Neuronal stem cell (in vitro differentiated cells): ENCODE measurements at regions not wholly inside any gene's neighbourhood (a gene's known extent, or its start where the extent isn't known, plus 50 kb on each side); places are given as distances from the start of the nearest gene placed in this dataset.
A peak's percentile ranks its signal among the peaks of the same experiment; 100 is the strongest.

ENCODE experiments used
- DNase-seq: peaks from one replicate; pipeline ENCODE4 v3.0.0-alpha.2; 2013; ENCODE audit warnings: low spot score
- H2AFZ ChIP-seq: one replicate; pipeline ENCODE4 v1.6.1; 2013; ENCODE audit warnings: mild to moderate bottlenecking, low read length, inconsistent platforms
- H2AK5ac ChIP-seq: 2 replicates; pipeline ENCODE4 v1.6.1; 2013; ENCODE audit warnings: low read depth, mild to moderate bottlenecking, inconsistent platforms, low read length, moderate library complexity, mixed read lengths
- H2BK120ac ChIP-seq: 2 replicates; pipeline ENCODE4 v1.6.1; 2013; ENCODE audit warnings: low read depth, mild to moderate bottlenecking, inconsistent platforms, low read length, moderate library complexity, mixed read lengths
- H2BK12ac ChIP-seq: one replicate; pipeline ENCODE4 v1.6.1; 2013; ENCODE audit warnings: low read length, inconsistent platforms
- H2BK15ac ChIP-seq: 2 replicates; pipeline ENCODE4 v1.6.1; 2013; ENCODE audit warnings: mild to moderate bottlenecking, low read length, inconsistent platforms, mixed read lengths
- H2BK5ac ChIP-seq: one replicate; pipeline ENCODE4 v1.6.1; 2013; ENCODE audit warnings: inconsistent platforms, mild to moderate bottlenecking, low read length, moderate library complexity
- H3K14ac ChIP-seq: one replicate; pipeline ENCODE4 v1.6.1; 2013; ENCODE audit warnings: low read length, inconsistent platforms
- H3K18ac ChIP-seq: 2 replicates; pipeline ENCODE4 v1.6.1; 2013; ENCODE audit warnings: low read length, inconsistent platforms
- H3K23ac ChIP-seq: 2 replicates; pipeline ENCODE4 v1.6.1; 2013; ENCODE audit warnings: low read depth, mild to moderate bottlenecking, mixed read lengths, low read length, inconsistent platforms; ENCODE audit not compliant: poor library complexity
- H3K27ac ChIP-seq: replicated peaks from 3 replicates; pipeline ENCODE4 v1.5.1; 2013; ENCODE audit warnings: low read length, inconsistent platforms
- H3K27me3 ChIP-seq, 3 experiments: 2 replicates each; pipeline ENCODE4 v1.6.1; 2013; ENCODE audit warnings: low read length in 3 of 3, mild to moderate bottlenecking in 2 of 3, inconsistent platforms in 1 of 3, low read depth in 1 of 3, mixed read lengths in 1 of 3, moderate library complexity in 1 of 3; ENCODE audit not compliant: control insufficient read depth in 3 of 3, insufficient read depth in 3 of 3
- H3K36me3 ChIP-seq, 2 donors: replicated peaks in 1 of 2; 2 replicates each; pipeline ENCODE4 v1.6.1; 2013; ENCODE audit warnings: low read length in 2 of 2; ENCODE audit not compliant: control insufficient read depth in 2 of 2, insufficient read depth in 2 of 2
- H3K4ac ChIP-seq: 2 replicates; pipeline ENCODE4 v1.6.1; 2013; ENCODE audit warnings: inconsistent platforms, mild to moderate bottlenecking, low read length, moderate library complexity
- H3K4me1 ChIP-seq, 2 donors: 1 replicate in 1 of 2; 2 replicates in 1 of 2; pipeline ENCODE4 v1.6.1; 2013; ENCODE audit warnings: low read length in 2 of 2, low read depth in 1 of 2; ENCODE audit not compliant: control insufficient read depth in 2 of 2, insufficient read depth in 1 of 2
- H3K4me2 ChIP-seq: one replicate; pipeline ENCODE4 v1.6.1; 2013; ENCODE audit warnings: mild to moderate bottlenecking, low read length, inconsistent platforms; ENCODE audit not compliant: insufficient read depth, poor library complexity, severe bottlenecking
- H3K4me3 ChIP-seq, 2 donors: 2 replicates each; pipeline ENCODE4 v1.5.1; 2013; ENCODE audit warnings: low read length in 2 of 2, mild to moderate bottlenecking in 2 of 2, inconsistent platforms in 1 of 2, moderate library complexity in 1 of 2
- H3K79me1 ChIP-seq: one replicate; pipeline ENCODE4 v1.6.1; 2013; ENCODE audit warnings: low read depth, mild to moderate bottlenecking, inconsistent platforms, low read length, moderate library complexity
- H3K9ac ChIP-seq: one replicate; pipeline ENCODE4 v1.6.1; 2013; ENCODE audit warnings: mild to moderate bottlenecking, low read depth, low read length, inconsistent platforms; ENCODE audit not compliant: poor library complexity
- H3K9me3 ChIP-seq, 2 donors: replicated peaks in 1 of 2; 2 replicates each; pipeline versions ENCODE3 to v1.6.1; 2013; ENCODE audit warnings: low read length in 2 of 2, mild to moderate bottlenecking in 2 of 2, inconsistent platforms in 1 of 2, low read depth in 1 of 2, mixed read lengths in 1 of 2, moderate library complexity in 1 of 2; ENCODE audit not compliant: control insufficient read depth in 2 of 2, insufficient read depth in 1 of 2
- H4K8ac ChIP-seq: one replicate; pipeline ENCODE4 v1.6.1; 2013; ENCODE audit warnings: low read depth, mild to moderate bottlenecking, inconsistent platforms, low read length, moderate library complexity
- H4K91ac ChIP-seq: one replicate; pipeline ENCODE4 v1.6.1; 2013; ENCODE audit warnings: low read length, low read depth, mild to moderate bottlenecking, inconsistent platforms; ENCODE audit not compliant: poor library complexity
- WGBS, 2 donors: extraction: QIAGEN DNeasy Blood & Tissue Kit; methylation state at CpG; one replicate each; pipeline ENCODE4 v1.1.7; 2013; ENCODE audit warnings: missing lambda C conversion rate in 2 of 2, mixed read lengths in 1 of 2; ENCODE audit not compliant: insufficient read length in 2 of 2, insufficient replicate concordance in 1 of 2; ENCODE audit errors: extremely low coverage in 2 of 2; 5-methylcytosine and 5-hydroxymethylcytosine counted together

GRCh38 chr10:25698638-25699037, 235.4 kb upstream of the MYO3A start:
- Histone ChIP-seq H3K4me3 (no peak overlapping the region), H3K18ac (no peak overlapping the region)
- WGBS, 2 donors, result no CpG with 5 or more reads among the region's 3 CpGs

DNA sequence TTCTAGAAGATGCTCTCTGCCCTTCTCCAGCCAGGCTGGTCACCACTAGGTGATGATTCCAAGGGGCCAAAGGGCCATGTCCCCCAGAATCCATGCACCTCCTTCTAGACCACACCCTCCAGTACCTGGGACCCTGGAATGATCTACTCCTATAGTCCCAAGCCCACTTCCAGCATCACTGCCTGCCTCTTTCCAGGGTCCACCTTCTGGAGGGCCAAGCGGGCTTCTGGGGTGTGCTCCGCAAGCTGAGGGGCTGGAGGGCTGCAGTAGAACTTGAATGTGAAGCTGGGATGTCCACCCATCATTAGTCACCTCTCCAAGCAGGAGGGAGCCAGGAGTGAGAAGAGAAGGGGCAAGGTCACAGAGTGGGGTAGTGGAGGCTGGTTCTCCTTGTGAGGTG, 234.4 kb upstream of the MYO3A start:
- Histone ChIP-seq H2AK5ac (no peak overlapping the region), H3K18ac (no peak overlapping the region), H3K4me2 (no peak overlapping the region), H3K79me1 (no peaks in the 10 kb centered on the region), H3K9ac (no peak overlapping the region), H3K9me3 (no peaks in the 10 kb centered on the region), H3K23ac (no peak overlapping the region), H2AFZ (no peak overlapping the region), H2BK5ac (no peak overlapping the region), H3K4ac (no peak overlapping the region), H2BK15ac (peak overlapping the region; percentile 20), H3K27me3 (no peaks in the 10 kb centered on the region), H3K14ac (no peak overlapping the region), H4K8ac (no peak overlapping the region), H3K36me3 (no peaks in the 10 kb centered on the region), H4K91ac (no peak overlapping the region), H2BK12ac (no peak overlapping the region), H3K4me1 (peaks cover 4 to 6% of the 10 kb centered on the region in 2 donors), H3K27ac (no peak overlapping the region), H3K4me3 (no peak overlapping the region), H2BK120ac (no peak overlapping the region)
- WGBS, 2 donors, result no CpG with 5 or more reads among the region's 2 CpGs
- no peak for DNase-seq

More at GRCh38 chr10:25698638-25699037, 235.4 kb upstream of the MYO3A start:
- H3K14ac ChIP-seq, result no peak overlapping the region
- no peak overlapping the region for H2AFZ ChIP-seq
- H3K4me2 ChIP-seq, result no peak overlapping the region
- H4K8ac ChIP-seq, result no peak overlapping the region
- no peaks in the 10 kb centered on the region for H3K27me3 ChIP-seq
- no peak overlapping the region for H3K27ac ChIP-seq
- H3K9ac ChIP-seq, result no peak overlapping the region
- H3K36me3 ChIP-seq, result no peaks in the 10 kb centered on the region
- no peak overlapping the region for H2BK120ac ChIP-seq
- H3K23ac ChIP-seq, result no peak overlapping the region
- H3K79me1 ChIP-seq, result no peaks in the 10 kb centered on the region
- no peaks in the 10 kb centered on the region for H3K9me3 ChIP-seq
- no peak overlapping the region for H4K91ac ChIP-seq
- no peak for DNase-seq
- H2BK5ac ChIP-seq, result no peak overlapping the region
- H3K4ac ChIP-seq, result no peak overlapping the region
- peaks cover 4 to 5% of the 10 kb centered on the region in 2 donors for H3K4me1 ChIP-seq
- no peak overlapping the region for H2BK12ac ChIP-seq
- H2BK15ac ChIP-seq, result no peak overlapping the region
- H2AK5ac ChIP-seq, result no peak overlapping the region

GRCh38 chr10:25701652-25702051, 232.4 kb upstream of the MYO3A start:
- H2BK5ac ChIP-seq, result no peak overlapping the region
- peak overlapping the region; percentile 27 for H2AFZ ChIP-seq
- H4K91ac ChIP-seq, result no peak overlapping the region
- DNase-seq, result peak; percentile 57
- H3K27ac ChIP-seq, result no peak overlapping the region
- H3K79me1 ChIP-seq, result no peaks in the 10 kb centered on the region
- no peak overlapping the region for H2BK12ac ChIP-seq
- H3K14ac ChIP-seq, result no peak overlapping the region
- H3K4me2 ChIP-seq, result peak overlapping the region; percentile 11
- no peak overlapping the region for H3K4ac ChIP-seq
- no peak overlapping the region for H3K9ac ChIP-seq
- no peak overlapping the region for H2BK120ac ChIP-seq
- no peak overlapping the region for H4K8ac ChIP-seq
- H3K23ac ChIP-seq, result no peak overlapping the region
- no peak overlapping the region for H2BK15ac ChIP-seq
- WGBS, 2 donors, result no CpG with 5 or more reads among the region's 15 CpGs
- no peak overlapping the region for H2AK5ac ChIP-seq
- H3K9me3 ChIP-seq, result no peaks in the 10 kb centered on the region
- peaks cover 4 to 7% of the 10 kb centered on the region in 2 donors for H3K4me1 ChIP-seq
- H3K4me3 ChIP-seq, result no peak overlapping the region
- no peaks in the 10 kb centered on the region for H3K27me3 ChIP-seq
- H3K18ac ChIP-seq, result no peak overlapping the region
- H3K36me3 ChIP-seq, result no peaks in the 10 kb centered on the region

GRCh38 chr10:25704622-25705021, 229.4 kb upstream of the MYO3A start:
- Histone ChIP-seq H2BK5ac (no peak overlapping the region), H3K4me3 (no peak overlapping the region), H3K27me3 (no peaks in the 10 kb centered on the region), H4K8ac (no peak overlapping the region), H2BK15ac (no peak overlapping the region), H2AK5ac (no peak overlapping the region), H3K4me1 (peaks cover 4 to 7% of the 10 kb centered on the region in 2 donors), H2BK12ac (no peak overlapping the region), H2AFZ (no peak overlapping the region), H2BK120ac (no peak overlapping the region), H3K36me3 (no peaks in the 10 kb centered on the region), H3K18ac (no peak overlapping the region), H3K4me2 (no peak overlapping the region), H3K4ac (no peak overlapping the region), H3K23ac (no peak overlapping the region), H4K91ac (no peak overlapping the region), H3K79me1 (no peaks in the 10 kb centered on the region), H3K9ac (no peak overlapping the region), H3K27ac (no peak overlapping the region), H3K9me3 (no peaks in the 10 kb centered on the region), H3K14ac (no peak overlapping the region)
- WGBS, 2 donors, result no CpG with 5 or more reads among the region's 6 CpGs
- DNase-seq, result no peak
